HepG2 (cell line): ENCODE measurements at regions not wholly inside any gene's neighbourhood (a gene's known extent, or its start where the extent isn't known, plus 50 kb on each side); places are given as distances from the start of the nearest gene placed in this dataset.

Experiments
- BHLHE40 ChIP-seq: IDR thresholded peaks from 2 replicates; pipeline ENCODE4 v1.6.1; 2011; ENCODE audit warnings: low read length, improper control_type of control experiment
- DNMT1 ChIP-seq: sonication (generic); formaldehyde crosslinking; IDR thresholded peaks from 2 replicates; pipeline ENCODE4 v1.5.1; 2020; ENCODE audit warnings: mild to moderate bottlenecking, missing genetic modification reagents
- EP300 ChIP-seq, 3 experiments: sonication (generic) in 1 of 3; formaldehyde crosslinking in 1 of 3; IDR thresholded peaks; 2 replicates each; pipeline versions ENCODE4 v1.5.1 to v1.6.1; 2011 to 2020; ENCODE audit warnings: low read depth in 2 of 3, low read length in 2 of 3, borderline replicate concordance in 1 of 3, improper control_type of control experiment in 1 of 3, mild to moderate bottlenecking in 1 of 3, missing genetic modification reagents in 1 of 3, moderate library complexity in 1 of 3
- JUNB ChIP-seq: sonication (generic); formaldehyde crosslinking; IDR thresholded peaks from 2 replicates; pipeline ENCODE4 v1.8.0; 2022; ENCODE audit warnings: missing genetic modification reagents, mild to moderate bottlenecking, borderline replicate concordance

- no peak for TF ChIP-seq DNMT1
- TF ChIP-seq EP300 (IDR thresholded peaks at IDR 0.05; ENCODE audit: low read depth in 2 of 2, low read length in 2 of 2), result no peak
- TF ChIP-seq EP300 (CRISPR knock-in tag; IDR thresholded peaks at IDR 0.05; ENCODE audit: borderline replicate concordance), result no peak
- TF ChIP-seq BHLHE40, result no peak
- TF ChIP-seq JUNB (CRISPR knock-in tag), result no peak
Observed at GRCh38 chr5:3323144-3323543, 272.5 kb upstream of the IRX1 start.
